GM21576 (cell line): ENCODE measurements at regions not wholly inside any gene's neighbourhood (a gene's known extent, or its start where the extent isn't known, plus 50 kb on each side); places are given as distances from the start of the nearest gene placed in this dataset.
"Not testable (repeated sequence)": the region's sequence is repeated elsewhere in the genome, so short reads cannot be mapped to it uniquely, and the experiment has no call there.

Source experiments
- ATAC-seq: cut with Tn5 transposase; IDR thresholded peaks from one replicate; pipeline ENCODE4 v1.9.1; 2021; ENCODE audit warnings: mild to moderate bottlenecking, moderate library complexity; ENCODE audit not compliant: unreplicated experiment

- ATAC-seq, result no peak
These were observed 109.4 kb upstream of the GSE1 start for GRCh38 chr16:85503679-85504231.

GRCh38 chr16:85504242-85504641, 108.9 kb upstream of the GSE1 start:
- ATAC-seq, result no peak

GRCh38 chr16:85505794-85506634, 107.1 kb upstream of the GSE1 start:
- no peak for ATAC-seq

GRCh38 chr16:85506635-85506911, 106.5 kb upstream of the GSE1 start:
- ATAC-seq, result no peak

GRCh38 chr16:85507342-85507741, 105.8 kb upstream of the GSE1 start:
- no peak for ATAC-seq

- no peak for ATAC-seq
These were observed 104.7 kb upstream of the GSE1 start for GRCh38 chr16:85508388-85508787.

GRCh38 chr16:85508993-85509392, 104.1 kb upstream of the GSE1 start:
- no peak for ATAC-seq

GRCh38 chr16:85510041-85510659, 103.0 kb upstream of the GSE1 start:
- ATAC-seq, result no peak

- ATAC-seq, result no peak
These were observed 100.9 kb upstream of the GSE1 start for GRCh38 chr16:85511938-85512807.

GRCh38 chr16:85512808-85513115, 100.4 kb upstream of the GSE1 start:
- no peak for ATAC-seq

GRCh38 chr16:85513180-85513579, 99.9 kb upstream of the GSE1 start:
- no peak for ATAC-seq

GRCh38 chr16:85513649-85514048, 99.5 kb upstream of the GSE1 start:
- no peak for ATAC-seq

GRCh38 chr16:85514295-85514597, 98.9 kb upstream of the GSE1 start:
- no peak for ATAC-seq

- ATAC-seq, result no peak
These were observed 98.4 kb upstream of the GSE1 start for GRCh38 chr16:85514598-85515318.

- no peak for ATAC-seq
These were observed 97.8 kb upstream of the GSE1 start for GRCh38 chr16:85515319-85515745.

GRCh38 chr16:85515830-85516397, 97.2 kb upstream of the GSE1 start:
- no peak for ATAC-seq

GRCh38 chr16:85517154-85517553, 96.0 kb upstream of the GSE1 start:
- no peak for ATAC-seq

GRCh38 chr16:85517563-85518179, 95.5 kb upstream of the GSE1 start:
- ATAC-seq, result no peak

GRCh38 chr16:85518398-85519049, 94.6 kb upstream of the GSE1 start:
- ATAC-seq, result no peak

- ATAC-seq, result not testable (repeated sequence)
These were observed 94.1 kb upstream of the GSE1 start for GRCh38 chr16:85519050-85519440.
